IMR-90 (cell line): ENCODE measurements at regions not wholly inside any gene's neighbourhood (a gene's known extent, or its start where the extent isn't known, plus 50 kb on each side); places are given as distances from the start of the nearest gene placed in this dataset.

ENCODE experiments used
- CTCF ChIP-seq: conservative IDR thresholded peaks from 2 replicates; pipeline ENCODE4 v1.5.1; 2012; ENCODE audit warnings: mild to moderate bottlenecking, low read depth, low read length, improper control_type of control experiment
- NFE2L2 ChIP-seq: fragments of 150-350 bp; IDR thresholded peaks from 2 replicates; pipeline ENCODE4 v1.6.1; 2016; ENCODE audit warnings: low read depth, mild to moderate bottlenecking, low read length
- POLR2A ChIP-seq: IDR thresholded peaks from 2 replicates; pipeline ENCODE4 v1.6.1; 2012; ENCODE audit warnings: mild to moderate bottlenecking, low read depth, low read length
- USF2 ChIP-seq: fragments of 150-350 bp; IDR thresholded peaks from 2 replicates; pipeline ENCODE4 v1.6.1; 2017; ENCODE audit warnings: mild to moderate bottlenecking, antibody characterized with exemption, low read length, low read depth

- TF ChIP-seq POLR2A (no peak), CTCF (no peak), NFE2L2 (no peak), USF2 (no peak)
Observed at GRCh38 chr5:147145328-147145727, 89.5 kb upstream of the STK32A start.
